ENCODE measurements at regions not wholly inside any gene's neighbourhood (a gene's known extent, or its start where the extent isn't known, plus 50 kb on each side); places are given as distances from the start of the nearest gene placed in this dataset.
A peak's percentile ranks its signal among the peaks of the same experiment; 100 is the strongest.

GRCh38 chr4:62619971-62620370 lies 1419.8 kb downstream of the ADGRL3 start:
- no peak for DNase-seq

- DNase-seq, result no peak
Observed at GRCh38 chr4:62618042-62618441, 1417.9 kb downstream of the ADGRL3 start.

- no peak for DNase-seq
Observed at GRCh38 chr4:62601737-62602136, 1401.6 kb downstream of the ADGRL3 start.

GRCh38 chr4:62595265-62595664 lies 1395.1 kb downstream of the ADGRL3 start:
- peak; percentile 15 for DNase-seq

- no peak for DNase-seq
Observed at GRCh38 chr4:62591756-62592155, 1391.6 kb downstream of the ADGRL3 start.

- no peak for DNase-seq
Observed at GRCh38 chr4:62588671-62589070, 1388.5 kb downstream of the ADGRL3 start.

- no peak for DNase-seq
Observed at GRCh38 chr4:62571494-62571893, 1371.4 kb downstream of the ADGRL3 start.

- DNase-seq, result no peak
Observed at GRCh38 chr4:62560858-62561257, 1360.7 kb downstream of the ADGRL3 start.

GRCh38 chr4:62550121-62550520 lies 1350.0 kb downstream of the ADGRL3 start:
- DNase-seq, result no peak

GRCh38 chr4:62549601-62550000 lies 1349.5 kb downstream of the ADGRL3 start:
- DNase-seq, result no peak

GRCh38 chr4:62548765-62549164 lies 1348.6 kb downstream of the ADGRL3 start:
- DNase-seq, result no peak

- DNase-seq, result peak; percentile 87
Observed at GRCh38 chr4:62548108-62548524, 1348.0 kb downstream of the ADGRL3 start.

- no peak for DNase-seq
Observed at GRCh38 chr4:62544428-62544827, 1344.3 kb downstream of the ADGRL3 start.

- DNase-seq, result no peak
Observed at GRCh38 chr4:62543002-62543401, 1342.9 kb downstream of the ADGRL3 start.

GRCh38 chr4:62533573-62533972 lies 1333.4 kb downstream of the ADGRL3 start:
- DNase-seq, result no peak

GRCh38 chr4:62531731-62532130 lies 1331.6 kb downstream of the ADGRL3 start:
- no peak for DNase-seq

GRCh38 chr4:62531264-62531663 lies 1331.1 kb downstream of the ADGRL3 start:
- DNase-seq, result no peak

- DNase-seq, result no peak
Observed at GRCh38 chr4:62528874-62529273, 1328.7 kb downstream of the ADGRL3 start.

- DNase-seq, result no peak
Observed at GRCh38 chr4:62526671-62527070, 1326.5 kb downstream of the ADGRL3 start.

GRCh38 chr4:62523256-62523655 lies 1323.1 kb downstream of the ADGRL3 start:
- no peak for DNase-seq

- DNase-seq, result no peak
Observed at GRCh38 chr4:62522273-62522672, 1322.1 kb downstream of the ADGRL3 start.

GRCh38 chr4:62517716-62518115 lies 1317.6 kb downstream of the ADGRL3 start:
- DNase-seq, result no peak

- peak; percentile 84 for DNase-seq
Observed at GRCh38 chr4:62513306-62513705, 1313.2 kb downstream of the ADGRL3 start.

- DNase-seq, result no peak
Observed at GRCh38 chr4:62512271-62512670, 1312.1 kb downstream of the ADGRL3 start.

GRCh38 chr4:62510228-62510627 lies 1310.1 kb downstream of the ADGRL3 start:
- no peak for DNase-seq

- no peak for DNase-seq
Observed at GRCh38 chr4:62500296-62500695, 1300.2 kb downstream of the ADGRL3 start.
